Heart right ventricle (tissue), 16 donors: ENCODE measurements at regions not wholly inside any gene's neighbourhood (a gene's known extent, or its start where the extent isn't known, plus 50 kb on each side); places are given as distances from the start of the nearest gene placed in this dataset.
A peak's percentile ranks its signal among the peaks of the same experiment; 100 is the strongest.

Experiments
- ATAC-seq, 8 donors: fragments of 200-7000 bp; cut with Tn5 transposase; one replicate each; pipeline ENCODE4 v1.9.1; 2020; ENCODE audit warnings: mild to moderate bottlenecking in 8 of 8, moderate library complexity in 8 of 8, moderate number of reproducible peaks in 1 of 8
- DNase-seq, 2 donors: peaks; one replicate each; pipeline ENCODE4 v3.0.0-alpha.2; 2020
- H3K27ac ChIP-seq, 10 donors: fragments of 200-600 bp; sonication (generic) in 2 of 10; one replicate each; pipeline versions ENCODE4 v1.5.0 to v1.8.0; 2020 to 2022; ENCODE audit warnings: mild to moderate bottlenecking in 3 of 10
- H3K27me3 ChIP-seq, 7 donors: fragments of 200-600 bp; one replicate each; pipeline ENCODE4 v1.8.0; 2021 to 2022; ENCODE audit warnings: mild to moderate bottlenecking in 2 of 7
- H3K36me3 ChIP-seq, 9 donors: fragments of 200-600 bp; sonication (generic) in 1 of 9; one replicate each; pipeline versions ENCODE4 v1.5.0 to v1.8.0; 2020 to 2022; ENCODE audit warnings: mild to moderate bottlenecking in 2 of 9
- H3K4me1 ChIP-seq, 9 donors: fragments of 200-600 bp; sonication (generic) in 1 of 9; one replicate each; pipeline versions ENCODE4 v1.5.0 to v1.8.0; 2020 to 2022; ENCODE audit warnings: mild to moderate bottlenecking in 4 of 9
- H3K4me3 ChIP-seq, 10 donors: fragments of 200-600 bp; sonication (generic) in 2 of 10; one replicate each; pipeline versions ENCODE4 v1.5.0 to v1.8.0; 2020 to 2022; ENCODE audit warnings: mild to moderate bottlenecking in 7 of 10, moderate library complexity in 2 of 10
- H3K9me3 ChIP-seq, 11 donors: fragments of 200-600 bp in 10 of 11; sonication (generic) in 2 of 11; one replicate each; pipeline versions ENCODE4 v1.5.0 to v1.8.0; 2013 to 2022; ENCODE audit warnings: mild to moderate bottlenecking in 2 of 11, control low read depth in 1 of 11, moderate library complexity in 1 of 11
- CTCF ChIP-seq, 9 donors: fragments of 200-600 bp; sonication (generic) in 2 of 9; IDR thresholded peaks; one replicate each; pipeline versions ENCODE4 v1.5.0 to v1.8.0; 2021 to 2022; ENCODE audit warnings: antibody characterized with exemption in 9 of 9, mild to moderate bottlenecking in 5 of 9, moderate library complexity in 1 of 9
- WGBS, 2 donors: extraction: QIAGEN DNeasy Blood & Tissue Kit; methylation state at CpG; one replicate each; pipeline ENCODE4 v1.1.7; 2013; ENCODE audit warnings: inconsistent platforms in 1 of 2; 5-methylcytosine and 5-hydroxymethylcytosine counted together
- intact Hi-C, 10 donors: fragments of 100-400 bp; cut with DNase I; formaldehyde crosslinking; loops; one replicate each; pipeline versions ENCODE4 v1.11.1 to v1.14.2; 2022
- donor health status: Arrhythmogenic right ventricular cardiomyopathy.
- donor health status: ischemic (EF 13 %, LVEDD 7.1; RV severe dilation, severe dysfunction).
- donor health status: healthy with polysubstance abuse.
- donor health status: DM: no; HTN: yes; CAD: no.
- donor health status: DM: no; HTN: no; CAD: no.
- donor health status: ischemic (EF 25% LVEDD 6.9; RV normal size, moderate dysfunction).
- donor health status: ischemic (EF 25% LVEDD 5.7; RV mildly dilated, moderate dysfunction).
- donor health status: healthy.
- donor health status: DM: yes; HTN: yes; CAD: no.
- donor health status: Ischemic cardiomyopathy.
- donor health status: ischemic (EF 35%, LVEDD 5.7; RV mildly dilated, moderate dysfunction).
- donor health status: nonischemic (EF 11% LVEDD 7.7; RV severe dilation, severe dysfunction).
- donor health status: DM: yes; HTN: yes; CAD: no.
- donor health status: PGD.
- donor health status: ischemic (EF 29% LVEDD 5.4; RV normal size, mild dysfunction).
- donor health status: nonischemic (EF 23%, LVEDD 6.1; RV moderate dilation, normal function).

- Histone ChIP-seq H3K9me3 (no peaks in the 10 kb centered on the region), H3K36me3 (no peaks in the 10 kb centered on the region), H3K4me3 (no peak overlapping the region), H3K4me1 (peaks cover 0 to 16% (median 0%) of the 10 kb centered on the region in 9 donors), H3K27me3 (no peaks in the 10 kb centered on the region), H3K27ac (no peak overlapping the region)
- 68 to 73% methylated on average over 4 of the region's 4 CpGs for WGBS, 2 donors
- TF ChIP-seq CTCF (IDR thresholded peaks at IDR 0.05), result no peak
- intact Hi-C loops, result loop anchor here in 3 of 10 donors (5.0 to 10.0 kb wide), 3 partner anchors 947 to 957 kb away; no protein-coding TSS in a partner anchor
- ATAC-seq (no peak), DNase-seq (no peak)
Measured at GRCh38 chr2:161061786-161062185, 98.4 kb upstream of the TANK start.

DNA sequence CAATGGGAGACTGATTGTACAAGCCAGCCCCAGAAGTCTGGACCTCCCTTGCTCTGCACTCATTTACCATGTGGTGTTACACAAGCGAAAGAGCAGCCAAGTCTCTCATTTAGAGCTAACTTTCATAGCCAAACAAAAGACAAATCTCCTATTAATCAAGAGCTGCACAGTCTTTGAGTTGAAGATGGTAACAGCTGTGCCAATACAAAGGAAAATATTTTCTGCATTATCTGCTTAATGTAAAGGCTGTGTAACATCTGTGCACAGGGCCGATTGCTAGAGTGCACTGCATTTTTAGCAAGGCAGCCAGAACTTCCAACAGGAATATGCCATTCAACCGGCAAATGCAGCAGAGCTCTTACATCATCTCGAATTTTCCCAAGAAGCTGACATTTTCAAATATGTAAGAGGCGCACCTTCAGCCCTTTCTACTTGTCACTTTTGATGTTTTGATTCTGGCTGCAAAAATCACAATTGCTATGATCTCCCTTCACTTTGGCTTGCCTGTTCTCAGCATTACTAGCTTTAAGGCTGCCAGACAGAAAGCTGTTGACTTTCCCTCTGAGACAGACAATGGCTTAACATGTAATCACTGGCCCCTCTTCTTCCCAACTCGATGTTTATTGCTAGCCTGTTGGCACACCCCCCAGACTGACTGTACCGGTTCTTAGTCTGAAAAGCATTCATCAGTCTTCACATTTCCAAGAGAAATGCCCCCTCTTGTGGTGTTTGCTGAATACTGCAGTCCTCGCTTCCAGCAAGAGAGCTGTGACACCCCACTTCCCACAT, 96.9 kb upstream of the TANK start:
- H3K27ac ChIP-seq, result no peak overlapping the region
- 36 to 37% methylated on average over 8 of the region's 8 CpGs for WGBS, 2 donors
- peak overlapping the region in 1 of 10 donors; percentile 24 for H3K4me3 ChIP-seq
- ATAC-seq (peak; percentile 71 to 88 (median 82)), DNase-seq (peak; percentile 13 to 79)
- intact Hi-C loops, result loop anchor here in 3 of 10 donors (5.0 to 10.0 kb wide), 3 partner anchors 949 to 959 kb away; no protein-coding TSS in a partner anchor
- peaks cover 0 to 21% (median 2%) of the 10 kb centered on the region in 9 donors for H3K4me1 ChIP-seq
- TF ChIP-seq CTCF (IDR thresholded peaks at IDR 0.05), result peak; percentile 79 to 94 (median 90)
- H3K36me3 ChIP-seq, result no peaks in the 10 kb centered on the region
- no peaks in the 10 kb centered on the region for H3K27me3 ChIP-seq
- H3K9me3 ChIP-seq, result no peaks in the 10 kb centered on the region

- 18 to 23% methylated on average over 2 of the region's 2 CpGs for WGBS, 2 donors
- no peaks in the 10 kb centered on the region for H3K27me3 ChIP-seq
- intact Hi-C loops, result loop anchor here in 3 of 10 donors (5.0 to 10.0 kb wide), 3 partner anchors 949 to 959 kb away; no protein-coding TSS in a partner anchor
- peak in 2 of 9 donors; percentile 3 to 10 for TF ChIP-seq CTCF (IDR thresholded peaks at IDR 0.05)
- H3K27ac ChIP-seq, result no peak overlapping the region
- H3K4me1 ChIP-seq, result peaks cover 0 to 23% (median 8%) of the 10 kb centered on the region in 9 donors
- no peaks in the 10 kb centered on the region for H3K36me3 ChIP-seq
- no peaks in the 10 kb centered on the region for H3K9me3 ChIP-seq
- no peak for ATAC-seq
- DNase-seq, result no peak
- H3K4me3 ChIP-seq, result no peak overlapping the region
Measured at GRCh38 chr2:161063946-161064306, 96.3 kb upstream of the TANK start.

GRCh38 chr2:161067846-161068350, 92.3 kb upstream of the TANK start:
- 25 to 38% methylated on average over 3 of the region's 3 CpGs for WGBS, 2 donors
- H3K4me1 ChIP-seq, result peaks cover 0 to 20% (median 10%) of the 10 kb centered on the region in 9 donors
- ATAC-seq (no peak), DNase-seq (no peak)
- no peak overlapping the region for H3K4me3 ChIP-seq
- no peak for TF ChIP-seq CTCF (IDR thresholded peaks at IDR 0.05)
- no peak overlapping the region for H3K27ac ChIP-seq
- intact Hi-C loops, result loop anchor here in 2 of 10 donors (10.0 kb wide), 2 partner anchors 953 to 963 kb away; no protein-coding TSS in a partner anchor
- no peaks in the 10 kb centered on the region for H3K9me3 ChIP-seq
- no peaks in the 10 kb centered on the region for H3K27me3 ChIP-seq
- no peaks in the 10 kb centered on the region for H3K36me3 ChIP-seq
